ENCODE measurements at regions not wholly inside any gene's neighbourhood (a gene's known extent, or its start where the extent isn't known, plus 50 kb on each side); places are given as distances from the start of the nearest gene placed in this dataset.
A peak's percentile ranks its signal among the peaks of the same experiment; 100 is the strongest.

GRCh38 chr10:36111676-36112075, 469.6 kb upstream of the FZD8 start:
- no peak for DNase-seq

DNA sequence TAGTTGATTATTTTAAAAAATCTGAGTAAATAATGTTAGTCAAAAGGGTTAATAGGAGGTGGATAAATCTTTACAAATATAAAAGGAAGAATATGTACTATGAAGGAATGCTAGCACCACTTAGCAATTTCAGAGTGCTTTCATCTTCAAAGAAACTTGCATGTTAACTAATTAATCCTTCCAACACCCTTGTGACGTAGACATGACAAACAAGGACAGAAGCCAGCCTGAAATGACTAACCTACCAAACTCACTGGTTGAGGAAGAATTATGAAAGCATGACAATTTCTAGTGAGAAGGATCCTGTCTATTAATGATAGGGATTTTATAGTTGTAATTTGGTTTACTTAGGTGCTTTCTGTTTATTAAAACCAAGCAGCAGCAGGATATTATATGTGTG, 468.0 kb upstream of the FZD8 start:
- no peak for DNase-seq

DNA sequence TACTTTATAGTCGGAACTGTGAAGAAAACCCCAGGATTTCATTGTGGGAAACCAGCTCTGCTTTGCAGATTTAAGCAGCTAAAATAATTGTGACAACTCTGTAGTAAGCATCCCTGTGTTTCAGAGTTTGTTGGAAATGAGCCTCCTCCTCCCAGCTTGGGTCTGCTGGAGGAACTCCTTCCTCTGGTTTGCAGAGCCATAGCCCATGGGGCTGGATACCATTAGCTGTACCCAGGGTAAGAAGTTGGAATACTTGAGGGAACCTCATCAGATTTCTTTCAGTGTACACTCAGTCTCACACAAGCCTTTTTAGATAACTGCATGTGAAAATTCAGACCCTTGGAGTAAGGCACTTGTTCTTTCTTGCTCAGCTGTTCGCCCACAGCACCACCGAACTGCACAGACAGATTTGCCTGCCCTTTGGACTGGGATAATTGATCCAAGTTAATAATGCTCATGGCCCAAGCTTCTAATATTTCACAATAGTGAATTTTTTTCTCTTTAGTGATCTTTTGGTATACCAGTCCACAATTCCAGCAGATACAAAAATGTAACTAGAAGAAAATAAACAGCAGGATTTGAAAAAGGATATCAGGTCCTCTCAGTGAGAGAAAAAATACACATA, 467.4 kb upstream of the FZD8 start:
- DNase-seq = no peak

- no peak for DNase-seq
These were observed 455.6 kb upstream of the FZD8 start for GRCh38 chr10:36097696-36098095.

DNA sequence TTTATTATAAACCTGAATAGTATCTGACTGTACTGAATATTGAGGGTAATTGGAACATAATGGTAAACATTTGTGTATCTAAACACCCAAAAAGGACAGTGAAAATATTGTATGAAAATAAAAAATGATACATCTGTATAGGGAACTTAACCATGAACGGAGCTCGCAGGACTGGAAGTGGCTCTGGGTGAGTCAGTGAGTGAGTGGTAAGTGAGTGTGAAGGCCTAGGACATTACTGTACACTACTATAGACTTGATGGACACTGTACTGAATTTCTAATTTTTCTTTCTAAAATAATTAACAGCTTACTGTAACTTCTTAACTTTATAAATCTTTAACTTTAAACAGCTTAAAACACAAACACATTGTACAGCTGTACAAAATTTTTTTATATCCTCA, 454.5 kb upstream of the FZD8 start:
- DNase-seq = no peak

- no peak for DNase-seq
These were observed 452.0 kb upstream of the FZD8 start for GRCh38 chr10:36094096-36094495.

GRCh38 chr10:36092116-36092515, 450.0 kb upstream of the FZD8 start:
- DNase-seq = no peak

DNA sequence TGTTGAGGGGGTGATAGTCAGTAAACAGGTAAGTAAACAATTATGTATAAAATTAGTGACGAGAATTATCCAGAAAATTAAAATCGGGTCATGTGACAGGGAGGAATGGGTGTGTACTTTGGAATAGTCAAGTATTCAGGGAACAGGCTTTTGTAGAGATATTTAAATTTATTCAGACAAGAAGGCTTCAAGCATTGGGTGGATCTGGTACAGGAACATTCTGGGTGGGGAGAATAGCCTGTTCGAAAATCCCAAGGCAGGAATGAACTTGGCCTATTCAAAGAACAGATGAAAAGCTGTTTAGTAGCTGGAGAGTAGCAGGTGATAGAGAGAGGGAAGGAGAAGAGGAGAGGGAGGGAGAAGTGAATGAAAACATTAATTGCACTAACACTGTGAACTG, 448.9 kb upstream of the FZD8 start:
- no peak for DNase-seq

DNA sequence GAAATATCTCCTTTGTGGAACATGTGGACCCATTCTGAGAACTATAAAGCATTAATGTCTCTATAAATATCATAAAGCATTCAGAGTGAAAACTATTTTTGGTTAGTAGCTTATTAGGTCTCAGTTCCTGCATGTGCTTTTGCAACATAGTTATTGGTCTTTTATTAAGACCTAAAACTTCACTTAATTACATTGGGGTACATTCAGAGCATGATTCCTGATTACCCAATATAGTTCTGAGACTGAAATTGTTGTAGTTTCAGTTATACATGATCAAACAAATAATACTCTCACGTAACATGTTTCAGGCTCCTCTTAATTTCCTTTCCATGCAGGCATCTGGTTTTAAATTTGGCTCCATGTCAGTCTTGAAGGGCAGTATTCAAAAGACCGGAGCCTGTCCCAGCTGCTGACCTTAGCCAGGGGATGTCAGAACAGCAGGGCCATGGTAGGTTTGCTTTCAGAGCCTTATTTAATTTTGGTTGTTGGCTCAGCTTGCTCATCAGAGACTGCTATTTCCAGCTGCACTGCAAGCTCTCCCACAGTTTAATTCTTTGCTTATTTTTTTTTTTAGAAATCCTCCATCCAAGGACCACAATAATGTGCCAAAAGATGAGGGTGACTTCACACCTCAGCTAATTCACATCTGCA, 447.8 kb upstream of the FZD8 start:
- no peak for DNase-seq

DNA sequence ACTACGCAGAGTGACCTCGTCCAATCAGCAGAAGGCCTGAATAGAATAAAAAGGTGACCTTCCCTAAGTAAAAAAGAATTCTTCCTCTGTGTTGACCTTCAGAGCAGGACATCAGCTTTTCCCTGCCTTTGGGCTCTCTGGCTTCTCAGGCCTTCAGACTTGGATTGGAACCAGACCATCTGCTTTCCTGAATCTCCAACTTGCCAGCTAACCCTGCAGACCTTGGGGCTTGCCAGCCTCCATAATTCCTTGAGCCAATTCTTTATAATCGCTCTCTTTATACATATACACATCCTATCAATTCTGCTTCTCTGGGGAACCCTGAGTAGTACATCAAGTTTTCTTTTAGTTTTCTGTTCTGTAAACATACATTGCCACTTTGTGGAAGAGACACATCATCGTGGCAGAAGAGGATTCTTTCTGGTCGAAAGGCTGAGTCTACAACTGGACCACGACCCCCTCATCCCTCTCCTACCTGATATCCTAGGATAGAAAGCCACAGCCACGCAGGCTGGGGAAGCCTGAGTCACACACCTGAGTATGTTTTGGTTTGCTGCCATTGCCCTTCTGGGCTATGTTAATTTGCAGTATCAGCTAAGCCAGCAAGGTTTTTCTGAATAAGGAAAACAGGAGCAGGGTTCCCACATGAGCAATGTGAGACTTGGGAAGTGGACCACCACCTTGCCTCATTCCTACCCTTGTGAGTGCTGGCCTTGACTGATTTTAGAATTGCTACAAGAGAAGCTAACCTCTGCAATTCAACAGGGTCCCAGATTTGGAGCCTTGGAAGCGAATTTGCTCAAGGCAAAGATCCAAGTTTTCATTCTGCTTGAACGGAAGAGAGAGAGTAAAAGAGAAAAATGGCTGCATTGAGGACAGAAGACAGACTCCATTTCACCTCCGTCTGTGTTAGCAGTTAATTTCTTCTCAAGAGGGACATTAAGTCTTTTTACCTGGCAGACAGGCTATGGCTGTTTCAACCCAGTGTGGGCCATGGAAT, 445.2 kb upstream of the FZD8 start:
- peak; percentile 12 for DNase-seq

GRCh38 chr10:36075196-36075595, 433.1 kb upstream of the FZD8 start:
- no peak for DNase-seq

DNA sequence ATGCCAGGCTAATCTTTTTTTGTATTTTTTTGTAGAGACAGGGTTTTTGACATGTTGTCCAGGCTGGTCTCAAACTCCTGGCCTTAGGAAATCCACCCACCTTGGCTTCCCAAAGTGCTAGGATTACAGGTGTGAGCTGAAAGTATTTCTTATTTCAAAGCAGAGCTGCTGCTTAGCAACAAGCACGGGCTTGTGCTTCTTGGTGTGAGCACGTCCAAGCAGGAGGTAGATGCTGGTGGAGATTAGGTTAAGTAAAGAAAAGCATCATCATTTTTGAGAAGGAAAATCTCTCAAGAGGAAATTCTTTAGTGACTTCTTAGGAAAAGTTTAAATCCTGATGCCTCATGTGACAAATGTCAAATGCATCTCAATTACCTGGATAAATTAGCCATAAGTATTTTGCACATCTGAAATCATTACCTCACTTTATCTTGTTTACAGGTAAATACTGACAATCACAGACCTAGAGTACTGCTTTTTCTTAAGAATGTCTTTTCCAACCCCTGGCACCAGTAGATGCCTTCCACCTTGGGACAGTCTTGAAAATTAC, 431.8 kb upstream of the FZD8 start:
- no peak for DNase-seq

DNA sequence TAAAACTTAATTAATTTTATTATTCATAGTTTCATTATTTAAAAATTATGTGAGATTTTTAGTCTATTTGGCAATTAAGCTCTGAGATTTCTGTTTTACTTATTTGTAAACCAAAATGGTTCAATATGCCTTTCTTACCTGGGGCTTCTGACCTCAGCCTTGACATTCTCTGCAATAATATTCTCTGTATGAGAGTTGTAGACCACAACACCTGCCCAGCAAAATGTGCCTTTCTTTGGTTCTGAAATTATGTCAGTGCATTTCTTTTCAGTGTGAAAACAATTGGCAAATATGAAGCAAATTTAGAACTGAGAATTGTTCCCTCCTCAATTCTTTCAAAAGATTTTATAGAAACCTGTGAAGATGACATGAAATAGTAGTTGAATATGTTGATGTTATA, 426.4 kb upstream of the FZD8 start:
- no peak for DNase-seq

DNA sequence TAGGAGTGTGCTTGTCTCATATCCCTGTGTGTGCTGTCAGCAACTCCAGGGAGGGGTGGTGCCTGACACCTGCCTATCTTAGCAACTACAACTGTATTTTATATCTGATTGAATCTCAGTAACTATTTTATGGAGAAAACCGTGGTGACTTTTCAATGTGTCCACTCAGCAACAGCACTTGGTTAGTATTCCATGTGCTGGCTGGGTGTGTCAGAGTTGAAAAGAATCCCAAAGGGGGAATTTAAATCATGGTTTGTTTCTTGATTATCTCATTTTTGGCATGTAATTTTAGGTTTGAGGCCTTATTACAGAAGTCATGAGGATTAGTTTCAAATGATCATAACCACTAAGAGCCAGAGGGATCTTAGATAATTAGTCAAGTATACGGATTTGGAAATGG, 425.7 kb upstream of the FZD8 start:
- DNase-seq = no peak

GRCh38 chr10:36066850-36067249, 424.8 kb upstream of the FZD8 start:
- no peak for DNase-seq

- no peak for DNase-seq
These were observed 424.0 kb upstream of the FZD8 start for GRCh38 chr10:36066102-36066501.

- DNase-seq = no peak
These were observed 421.3 kb upstream of the FZD8 start for GRCh38 chr10:36063396-36063795.

DNA sequence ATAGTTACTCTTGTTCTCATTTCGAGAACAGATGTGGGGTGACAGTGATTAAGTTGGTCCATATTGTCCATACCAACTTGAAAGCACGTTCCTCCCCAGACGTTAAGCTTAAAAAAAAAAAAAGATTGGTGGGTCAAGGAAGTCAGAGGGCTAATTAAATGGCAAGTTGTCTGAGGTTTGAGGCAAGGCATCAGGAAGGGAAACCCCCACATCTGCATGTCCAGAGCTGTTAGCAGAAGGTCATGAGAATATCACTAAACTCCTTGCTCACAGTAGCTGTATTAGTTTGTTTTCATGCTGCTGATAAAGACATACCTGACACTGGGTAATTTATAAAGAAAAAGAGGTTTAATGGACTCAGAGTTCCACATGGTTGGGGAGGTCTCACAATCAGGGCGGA, 415.6 kb upstream of the FZD8 start:
- no peak for DNase-seq

- no peak for DNase-seq
These were observed 415.1 kb upstream of the FZD8 start for GRCh38 chr10:36057180-36057579.

DNA sequence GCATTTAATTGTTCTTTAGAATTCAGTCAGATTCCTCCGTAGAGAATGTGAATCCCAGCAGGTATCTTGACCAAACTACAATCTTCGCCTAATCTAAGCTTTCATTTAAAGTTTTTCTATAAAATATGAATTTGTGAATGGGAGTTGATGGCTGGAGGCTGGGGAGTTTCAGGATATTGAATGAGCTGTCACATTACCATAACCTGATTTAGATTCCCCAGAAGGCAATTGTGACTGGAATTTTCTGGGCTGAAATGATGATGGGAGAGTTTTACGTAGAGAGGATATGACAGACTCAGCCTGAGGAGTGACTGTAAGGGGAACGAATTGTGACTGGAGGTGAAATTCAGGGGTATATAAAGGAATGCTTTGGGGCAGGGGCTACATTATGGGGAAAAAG, 411.7 kb upstream of the FZD8 start:
- DNase-seq = no peak

- DNase-seq = no peak
These were observed 411.2 kb upstream of the FZD8 start for GRCh38 chr10:36053271-36053670.

GRCh38 chr10:36051500-36051991, 409.4 kb upstream of the FZD8 start:
- peak; percentile 21 for DNase-seq
